ENCODE measurements at regions not wholly inside any gene's neighbourhood (a gene's known extent, or its start where the extent isn't known, plus 50 kb on each side); places are given as distances from the start of the nearest gene placed in this dataset.

DNA sequence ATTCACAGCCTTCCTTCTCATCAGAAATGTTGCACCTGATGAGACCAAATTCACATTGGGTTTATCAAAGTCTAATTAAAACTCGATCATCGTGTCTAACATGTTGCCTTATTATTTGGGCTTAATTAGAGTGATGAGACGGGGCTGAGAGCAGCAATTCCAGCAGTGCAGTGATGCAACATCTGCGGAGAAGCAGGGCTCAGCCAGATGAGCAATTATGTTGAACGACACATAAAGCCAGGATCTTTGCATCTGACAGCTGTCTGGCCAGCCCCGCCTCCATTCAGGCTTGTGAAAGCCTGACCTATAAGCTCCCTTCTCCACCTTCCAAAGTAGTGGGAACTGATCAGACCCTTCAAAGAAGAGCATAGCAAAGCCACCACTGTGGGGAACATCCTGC lies 109.8 kb downstream of the C1orf94 start:
- intact Hi-C loops (cut with DNase I; ENCODE audit: low total_unique reads) = no loop called here
- Histone ChIP-seq H3K9me3 (peaks cover 0 to 5% (median 0%) of the 10 kb centered on the region in 8 donors), H3K4me3 (no peak overlapping the region), H3K27ac (no peak overlapping the region), H3K36me3 (no peaks in the 10 kb centered on the region), H3K27me3 (replicated peaks in 1 of 7) (peaks cover 0 to 37% (median 0%) of the 10 kb centered on the region in 7 donors), H3K4me1 (no peaks in the 10 kb centered on the region)
- WGBS, 5 donors = 75 to 89% (median 80%) methylated on average over 6 of the region's 6 CpGs
- DNase-seq = no peak
- TF ChIP-seq POLR2AphosphoS5 (IDR thresholded peaks at IDR 0.05) (no peak), POLR2A (IDR thresholded peaks at IDR 0.05) (no peak)
- TF ChIP-seq, protein P1, sequence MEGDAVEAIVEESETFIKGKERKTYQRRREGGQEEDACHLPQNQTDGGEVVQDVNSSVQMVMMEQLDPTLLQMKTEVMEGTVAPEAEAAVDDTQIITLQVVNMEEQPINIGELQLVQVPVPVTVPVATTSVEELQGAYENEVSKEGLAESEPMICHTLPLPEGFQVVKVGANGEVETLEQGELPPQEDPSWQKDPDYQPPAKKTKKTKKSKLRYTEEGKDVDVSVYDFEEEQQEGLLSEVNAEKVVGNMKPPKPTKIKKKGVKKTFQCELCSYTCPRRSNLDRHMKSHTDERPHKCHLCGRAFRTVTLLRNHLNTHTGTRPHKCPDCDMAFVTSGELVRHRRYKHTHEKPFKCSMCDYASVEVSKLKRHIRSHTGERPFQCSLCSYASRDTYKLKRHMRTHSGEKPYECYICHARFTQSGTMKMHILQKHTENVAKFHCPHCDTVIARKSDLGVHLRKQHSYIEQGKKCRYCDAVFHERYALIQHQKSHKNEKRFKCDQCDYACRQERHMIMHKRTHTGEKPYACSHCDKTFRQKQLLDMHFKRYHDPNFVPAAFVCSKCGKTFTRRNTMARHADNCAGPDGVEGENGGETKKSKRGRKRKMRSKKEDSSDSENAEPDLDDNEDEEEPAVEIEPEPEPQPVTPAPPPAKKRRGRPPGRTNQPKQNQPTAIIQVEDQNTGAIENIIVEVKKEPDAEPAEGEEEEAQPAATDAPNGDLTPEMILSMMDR (IDR thresholded peaks at IDR 0.05 in 8 of 11, conservative IDR thresholded peaks at IDR 0.05 in 3 of 11) = no peak

DNA sequence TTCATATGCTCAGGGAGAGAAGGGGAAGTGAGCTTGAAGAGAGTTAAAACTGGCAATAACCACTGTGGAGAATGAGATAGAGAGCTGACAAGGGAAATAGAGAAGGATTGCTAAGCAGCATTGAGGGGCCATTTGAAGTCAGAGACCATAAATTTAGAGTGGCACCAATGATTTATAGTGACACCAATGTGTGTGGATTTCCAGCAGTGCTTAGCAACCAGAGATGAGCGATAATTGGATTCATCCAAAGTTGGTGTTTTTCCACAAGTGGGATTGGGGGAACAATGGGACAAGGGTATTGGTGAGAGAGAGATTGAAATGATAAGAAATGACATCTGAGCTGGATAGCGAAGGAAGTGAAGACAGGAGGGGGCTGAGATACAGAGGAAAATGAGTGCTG lies 114.1 kb downstream of the C1orf94 start:
- TF ChIP-seq, protein P1 (IDR thresholded peaks at IDR 0.05 in 8 of 11, conservative IDR thresholded peaks at IDR 0.05 in 3 of 11) = no peak
- TF ChIP-seq POLR2AphosphoS5 (IDR thresholded peaks at IDR 0.05) (no peak), POLR2A (IDR thresholded peaks at IDR 0.05) (no peak)
- intact Hi-C loops (cut with DNase I; ENCODE audit: low total_unique reads) = no loop called here
- Histone ChIP-seq H3K27ac (no peak overlapping the region), H3K4me1 (no peaks in the 10 kb centered on the region), H3K4me3 (no peak overlapping the region), H3K9me3 (no peaks in the 10 kb centered on the region), H3K27me3 (replicated peaks in 1 of 7) (peaks cover 0 to 35% (median 0%) of the 10 kb centered on the region in 7 donors), H3K36me3 (no peaks in the 10 kb centered on the region)
- 73 to 84% (median 79%) methylated on average over 2 of the region's 2 CpGs for WGBS, 5 donors
- no peak for DNase-seq

DNA sequence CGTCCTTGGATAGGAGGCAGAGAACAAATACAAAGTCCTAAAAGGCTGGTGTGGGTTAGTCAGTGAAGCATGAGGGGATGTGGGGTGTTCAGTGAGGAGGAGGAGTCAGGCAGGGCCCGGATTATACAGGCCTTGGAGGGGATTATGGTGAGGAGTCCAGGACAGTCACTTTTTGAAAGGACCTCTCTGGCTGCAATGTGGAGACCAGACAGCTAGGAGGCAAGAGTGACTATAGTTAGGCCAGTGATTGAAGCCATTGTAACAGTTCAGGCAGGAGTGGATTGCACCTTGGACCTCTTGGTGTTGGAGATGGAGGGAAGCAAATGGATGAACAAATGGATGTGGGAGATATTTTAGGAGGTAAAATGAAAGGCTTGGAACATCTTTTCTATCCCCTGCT lies 115.8 kb downstream of the C1orf94 start:
- intact Hi-C loops (cut with DNase I; ENCODE audit: low total_unique reads) = no loop called here
- Histone ChIP-seq H3K27ac (no peak overlapping the region), H3K9me3 (no peaks in the 10 kb centered on the region), H3K4me1 (no peaks in the 10 kb centered on the region), H3K36me3 (no peaks in the 10 kb centered on the region), H3K27me3 (replicated peaks in 1 of 7) (peaks cover 0 to 35% (median 0%) of the 10 kb centered on the region in 7 donors), H3K4me3 (no peak overlapping the region)
- no peak for DNase-seq
- TF ChIP-seq POLR2AphosphoS5 (IDR thresholded peaks at IDR 0.05) (no peak), POLR2A (IDR thresholded peaks at IDR 0.05) (no peak)
- TF ChIP-seq, protein P1 (IDR thresholded peaks at IDR 0.05 in 8 of 11, conservative IDR thresholded peaks at IDR 0.05 in 3 of 11) = no peak
- 60 to 77% (median 64%) methylated on average over 2 of the region's 2 CpGs for WGBS, 5 donors

DNA sequence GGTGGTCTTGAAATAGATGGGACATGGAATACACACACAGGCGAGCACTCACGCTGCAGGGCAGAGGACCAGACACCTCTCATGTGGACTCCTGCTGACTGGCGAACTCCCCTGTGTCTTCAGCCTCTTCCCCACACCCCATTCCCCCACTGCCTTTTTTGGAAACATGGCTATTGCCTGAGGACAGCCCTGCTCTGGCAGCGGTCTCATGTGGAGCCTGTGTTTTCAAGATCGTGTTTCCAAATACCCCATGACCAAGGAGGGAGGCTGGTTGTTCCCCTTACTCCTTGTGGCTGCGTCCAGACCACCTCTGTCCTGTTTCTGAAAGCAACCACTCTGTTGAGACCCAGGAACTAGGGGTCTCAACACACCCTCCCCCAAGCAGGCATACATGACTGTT lies 119.4 kb downstream of the C1orf94 start:
- TF ChIP-seq POLR2A (IDR thresholded peaks at IDR 0.05) (no peak), POLR2AphosphoS5 (IDR thresholded peaks at IDR 0.05) (no peak)
- TF ChIP-seq, protein P1 (IDR thresholded peaks at IDR 0.05 in 8 of 11, conservative IDR thresholded peaks at IDR 0.05 in 3 of 11) = no peak
- no peak overlapping the region for H3K4me3 ChIP-seq
- no peak overlapping the region for H3K27ac ChIP-seq
- 51 to 76% (median 70%) methylated on average over 6 of the region's 6 CpGs for WGBS, 5 donors
- H3K27me3 ChIP-seq (replicated peaks in 1 of 7) = peaks cover 0 to 14% (median 0%) of the 10 kb centered on the region in 7 donors
- no peaks in the 10 kb centered on the region for H3K36me3 ChIP-seq
- intact Hi-C loops (cut with DNase I; ENCODE audit: low total_unique reads) = no loop called here
- H3K4me1 ChIP-seq = no peaks in the 10 kb centered on the region
- DNase-seq = no peak
- peaks cover 0 to under 1% (median 0%) of the 10 kb centered on the region in 8 donors for H3K9me3 ChIP-seq
